ENCODE measurements at regions not wholly inside any gene's neighbourhood (a gene's known extent, or its start where the extent isn't known, plus 50 kb on each side); places are given as distances from the start of the nearest gene placed in this dataset.
A peak's percentile ranks its signal among the peaks of the same experiment; 100 is the strongest.
"Not testable (repeated sequence)": the region's sequence is repeated elsewhere in the genome, so short reads cannot be mapped to it uniquely, and the experiment has no call there.

DNA sequence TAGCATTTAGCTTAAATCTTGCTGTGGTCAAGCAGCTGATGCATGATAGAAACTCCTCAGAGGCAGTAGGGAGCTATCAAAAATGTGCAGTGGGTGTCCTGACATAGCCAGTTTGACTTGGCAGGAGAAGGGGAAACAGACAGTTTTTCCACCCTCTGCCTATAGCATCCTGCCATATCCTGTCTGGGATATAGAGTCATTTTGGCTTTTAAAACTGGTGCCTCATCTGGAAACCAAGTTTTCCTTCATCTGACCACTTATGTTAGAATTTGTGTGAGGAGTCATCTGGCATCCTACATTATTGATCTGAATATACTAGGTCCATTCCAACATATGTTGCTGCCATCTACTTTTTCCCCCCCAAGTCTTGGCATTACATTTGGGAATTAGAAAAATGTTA, 284.1 kb downstream of the CD109 start:
- DNase-seq (ENCODE audit: low spot score), result no peak
- Histone ChIP-seq H3K4me3 (no peak overlapping the region), H3K9me3 (peaks cover 0 to 2% of the 10 kb centered on the region in 2 donors), H3K4me1 (no peaks in the 10 kb centered on the region), H3K36me3 (no peaks in the 10 kb centered on the region), H3K27ac (no peak overlapping the region), H3K27me3 (no peaks in the 10 kb centered on the region)
- no peak for TF ChIP-seq CTCF (IDR thresholded peaks at IDR 0.05)

- H3K4me1 ChIP-seq, result no peaks in the 10 kb centered on the region
- peaks cover 0 to 2% of the 10 kb centered on the region in 2 donors for H3K9me3 ChIP-seq
- no peak overlapping the region for H3K27ac ChIP-seq
- no peak for DNase-seq (ENCODE audit: low spot score)
- TF ChIP-seq CTCF (IDR thresholded peaks at IDR 0.05), result no peak
- H3K36me3 ChIP-seq, result no peaks in the 10 kb centered on the region
- H3K4me3 ChIP-seq, result no peak overlapping the region
- H3K27me3 ChIP-seq, result no peaks in the 10 kb centered on the region
Measured at GRCh38 chr6:73978330-73978729, 282.3 kb downstream of the CD109 start.

GRCh38 chr6:73972518-73972917, 276.5 kb downstream of the CD109 start:
- not testable (repeated sequence) for H3K27me3 ChIP-seq; H3K36me3 ChIP-seq; H3K9me3 ChIP-seq; H3K27ac ChIP-seq; H3K4me3 ChIP-seq; DNase-seq (ENCODE audit: low spot score); H3K4me1 ChIP-seq

- Histone ChIP-seq H3K4me3 (no peak overlapping the region), H3K9me3 (no peaks in the 10 kb centered on the region), H3K36me3 (no peaks in the 10 kb centered on the region), H3K27me3 (no peaks in the 10 kb centered on the region), H3K4me1 (no peaks in the 10 kb centered on the region), H3K27ac (no peak overlapping the region)
- DNase-seq (ENCODE audit: low spot score), result no peak
- TF ChIP-seq CTCF (IDR thresholded peaks at IDR 0.05), result peak; percentile 31 to 70
Measured at GRCh38 chr6:73969971-73970970, 274.3 kb downstream of the CD109 start.

DNA sequence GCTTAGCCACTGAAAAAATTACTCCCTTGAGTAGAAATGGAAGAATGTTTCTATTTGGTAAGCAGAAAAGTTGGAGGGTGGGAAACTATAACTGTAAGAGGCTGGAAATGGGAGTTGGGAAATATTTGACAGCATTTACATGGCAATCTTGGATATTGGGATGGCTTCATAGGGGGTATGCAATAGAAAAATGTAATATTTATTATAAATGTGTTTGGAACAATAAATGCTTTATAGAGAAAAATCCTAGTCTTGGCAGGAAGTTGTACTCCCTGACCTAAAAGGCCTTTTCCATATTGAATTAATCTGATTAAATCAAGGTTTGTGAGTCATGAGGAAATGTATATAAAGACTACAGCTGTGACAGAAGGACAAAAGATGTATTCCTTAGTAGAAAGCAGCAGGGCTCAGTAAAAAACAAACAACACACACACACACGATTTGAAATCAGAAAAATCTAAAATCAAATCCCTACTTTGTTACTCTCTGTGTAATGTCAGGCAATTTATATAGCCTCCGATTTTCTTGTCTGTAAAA, 272.3 kb downstream of the CD109 start:
- no peak for DNase-seq (ENCODE audit: low spot score)
- Histone ChIP-seq H3K4me1 (no peaks in the 10 kb centered on the region), H3K4me3 (no peak overlapping the region), H3K27me3 (no peaks in the 10 kb centered on the region), H3K27ac (no peak overlapping the region), H3K9me3 (no peaks in the 10 kb centered on the region), H3K36me3 (no peaks in the 10 kb centered on the region)
- TF ChIP-seq CTCF (IDR thresholded peaks at IDR 0.05), result no peak

- Histone ChIP-seq H3K9me3 (no peaks in the 10 kb centered on the region), H3K27ac (no peak overlapping the region), H3K4me3 (no peak overlapping the region), H3K4me1 (no peaks in the 10 kb centered on the region), H3K27me3 (no peaks in the 10 kb centered on the region), H3K36me3 (no peaks in the 10 kb centered on the region)
- TF ChIP-seq CTCF (IDR thresholded peaks at IDR 0.05), result no peak
- no peak for DNase-seq (ENCODE audit: low spot score)
Measured at GRCh38 chr6:73965539-73966029, 269.6 kb downstream of the CD109 start.
